Epidermal melanocyte (primary cell): ENCODE measurements at regions not wholly inside any gene's neighbourhood (a gene's known extent, or its start where the extent isn't known, plus 50 kb on each side); places are given as distances from the start of the nearest gene placed in this dataset.
"Not testable (repeated sequence)": the region's sequence is repeated elsewhere in the genome, so short reads cannot be mapped to it uniquely, and the experiment has no call there.

Experiments
- DNase-seq: peaks from one replicate; pipeline ENCODE4 v3.0.0; 2011; ENCODE audit warnings: low spot score; ENCODE audit not compliant: insufficient read length

DNA sequence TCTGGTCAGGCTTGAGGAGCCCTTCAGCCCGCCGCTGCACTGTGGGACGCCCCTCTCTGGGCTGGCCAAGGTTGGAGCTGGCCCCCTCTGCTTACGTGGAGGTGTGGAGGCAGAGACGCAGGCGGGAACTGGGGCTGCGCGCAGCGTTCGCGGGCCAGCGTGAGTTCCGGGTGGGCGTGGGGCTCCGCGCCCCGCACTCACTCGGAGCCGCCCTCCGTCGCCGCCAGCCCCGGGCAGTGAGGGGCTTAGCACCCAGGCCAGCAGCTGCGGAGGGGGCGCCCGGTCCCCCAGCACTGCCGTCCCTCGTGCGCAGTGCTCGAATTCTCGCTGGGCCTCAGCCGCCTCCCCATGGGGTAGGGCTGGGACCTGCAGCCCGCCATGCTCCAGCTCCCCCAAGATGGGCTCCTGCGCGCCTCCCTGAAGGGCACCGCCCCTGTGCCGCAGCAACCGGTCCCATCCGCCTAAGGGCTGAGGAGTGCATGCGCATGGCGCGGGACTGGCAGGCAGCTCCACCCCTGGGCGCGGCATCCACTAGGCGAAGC lies 695.9 kb downstream of the EPHA7 start:
- no peak for DNase-seq

GRCh38 chr6:92719773-92720172 lies 699.6 kb downstream of the EPHA7 start:
- no peak for DNase-seq

DNA sequence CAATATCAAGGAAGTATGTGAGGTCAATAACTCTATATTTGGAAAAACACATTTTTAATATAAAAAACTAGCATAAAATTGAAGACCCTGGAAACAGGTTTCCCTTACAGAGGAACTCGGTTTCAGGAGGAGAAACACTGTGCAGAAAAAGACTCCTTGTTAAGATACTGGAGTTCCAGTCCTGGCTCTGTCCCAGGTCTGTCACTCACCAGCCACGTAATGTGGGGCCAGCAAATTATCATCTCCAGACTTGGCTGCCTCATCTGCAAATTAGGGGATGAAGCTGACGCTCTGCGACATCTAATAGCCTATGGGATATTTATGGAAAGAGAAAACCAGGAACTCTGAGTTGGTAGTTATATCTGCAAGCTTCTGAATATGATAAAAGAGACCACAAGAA lies 702.7 kb downstream of the EPHA7 start:
- DNase-seq = no peak

DNA sequence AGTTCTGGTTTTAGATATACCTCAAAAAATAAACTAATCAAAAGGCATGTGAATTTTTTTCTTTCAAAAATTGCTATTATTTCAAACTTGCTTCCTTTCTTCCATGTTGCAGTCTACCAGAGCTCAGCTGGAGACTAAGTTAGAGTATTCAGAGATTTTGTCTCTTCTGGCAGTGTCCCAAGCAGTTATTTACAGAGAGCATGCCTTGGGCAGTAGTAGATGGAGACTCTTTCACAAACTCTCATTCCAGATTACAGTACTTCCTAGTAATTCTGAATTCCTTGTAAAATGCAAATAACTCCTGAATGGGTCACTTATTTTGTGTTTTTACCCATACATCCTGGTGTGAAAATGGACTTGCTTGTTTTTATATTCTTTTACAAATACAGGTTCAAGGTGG lies 703.4 kb downstream of the EPHA7 start:
- no peak for DNase-seq

DNA sequence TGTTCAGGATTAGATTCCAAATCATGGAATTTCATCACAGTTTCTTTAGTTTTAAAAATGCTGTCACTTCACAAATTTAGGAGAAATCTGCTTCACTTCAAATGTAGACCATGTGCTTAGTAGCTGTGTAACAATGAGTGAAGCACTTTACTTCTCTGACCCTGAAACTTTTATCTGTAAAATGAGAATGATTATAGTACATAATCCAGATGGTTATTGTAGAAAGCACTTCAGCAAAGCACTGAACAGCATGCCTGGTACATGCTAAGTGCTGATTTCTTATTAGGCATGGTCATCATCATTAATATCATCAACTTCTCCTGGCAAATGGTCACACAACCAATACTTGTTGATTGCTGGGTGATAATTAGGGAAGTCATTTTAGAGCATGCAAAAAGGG lies 705.0 kb downstream of the EPHA7 start:
- no peak for DNase-seq

DNA sequence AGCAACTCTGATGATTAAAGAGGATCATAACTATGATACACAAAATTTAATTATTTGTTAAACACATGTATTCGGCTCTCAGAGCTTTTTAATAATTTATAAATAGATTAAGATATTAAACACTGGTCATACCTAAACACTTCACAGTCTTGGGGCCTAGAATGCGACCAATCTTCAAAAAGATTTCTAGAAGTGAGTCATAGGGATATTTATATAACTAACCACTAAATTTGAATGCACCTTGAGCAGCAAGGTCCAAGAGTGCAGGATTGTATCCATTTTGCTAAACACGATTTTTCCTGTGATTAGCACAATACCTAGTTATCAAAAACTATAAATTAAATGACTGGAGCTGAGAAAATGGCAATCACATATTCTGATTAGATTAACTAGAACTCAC lies 709.3 kb downstream of the EPHA7 start:
- no peak for DNase-seq

DNA sequence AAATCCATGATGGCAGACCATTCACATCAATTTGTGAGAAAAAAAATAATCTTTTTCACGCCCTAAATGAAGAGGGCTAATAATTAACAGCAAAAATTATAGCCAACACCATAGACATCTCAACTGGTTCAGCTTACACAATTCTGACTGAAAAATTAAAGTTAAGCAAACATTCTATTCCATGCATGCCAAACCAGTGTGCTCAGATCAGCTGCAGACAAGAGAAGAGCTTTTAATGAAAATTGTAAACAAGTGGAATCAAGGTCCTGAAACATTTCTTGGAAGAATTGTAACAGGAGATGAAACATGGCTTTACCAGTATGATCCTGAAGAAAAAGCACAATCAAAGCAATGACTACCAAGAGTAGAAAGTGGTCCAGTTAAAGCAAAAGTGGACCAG lies 710.4 kb downstream of the EPHA7 start:
- DNase-seq = no peak

DNA sequence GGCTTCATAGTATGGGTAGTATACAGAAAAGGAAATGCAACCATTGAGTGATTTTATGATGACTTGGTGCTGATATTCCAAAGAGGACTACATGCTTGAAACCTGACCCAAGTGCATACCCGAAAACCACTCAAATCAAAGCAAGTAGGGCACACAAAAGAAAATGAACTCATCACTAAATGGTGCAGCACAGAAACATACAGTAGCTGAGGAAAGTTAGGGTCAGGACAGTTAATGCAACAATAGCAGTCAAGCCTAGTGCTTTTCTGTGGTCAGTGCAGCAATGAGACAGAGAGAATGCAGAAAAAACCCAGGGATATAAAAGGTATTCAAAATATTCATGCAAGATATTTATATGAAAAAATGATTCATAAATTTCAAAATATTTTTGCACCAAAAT lies 711.1 kb downstream of the EPHA7 start:
- no peak for DNase-seq

- no peak for DNase-seq
Measured at GRCh38 chr6:92706976-92707375, 712.4 kb downstream of the EPHA7 start.

GRCh38 chr6:92701425-92702096 lies 717.8 kb downstream of the EPHA7 start:
- DNase-seq = no peak

- no peak for DNase-seq
Measured at GRCh38 chr6:92700411-92700810, 718.9 kb downstream of the EPHA7 start.

- no peak for DNase-seq
Measured at GRCh38 chr6:92690997-92691599, 728.3 kb downstream of the EPHA7 start.

GRCh38 chr6:92688342-92688741 lies 731.0 kb downstream of the EPHA7 start:
- no peak for DNase-seq

DNA sequence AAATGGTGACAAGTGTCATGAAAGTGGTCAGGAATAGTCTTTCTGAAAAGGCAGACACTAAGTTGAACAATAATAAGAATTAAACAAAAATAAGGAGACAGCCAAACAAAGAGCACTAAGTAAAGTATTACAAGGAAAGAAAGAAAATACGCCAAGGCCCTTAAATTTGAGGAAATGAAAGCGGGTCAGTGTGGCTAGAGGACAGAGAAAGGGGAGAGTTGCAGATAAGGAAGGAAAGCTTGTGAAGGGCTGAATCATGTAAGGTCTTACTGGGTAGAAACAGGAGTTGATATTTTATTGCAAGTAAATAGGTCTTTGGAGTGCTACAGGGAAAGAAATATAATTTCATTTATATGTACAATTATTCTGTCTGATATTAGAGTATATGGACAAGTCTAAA lies 732.1 kb downstream of the EPHA7 start:
- no peak for DNase-seq

DNA sequence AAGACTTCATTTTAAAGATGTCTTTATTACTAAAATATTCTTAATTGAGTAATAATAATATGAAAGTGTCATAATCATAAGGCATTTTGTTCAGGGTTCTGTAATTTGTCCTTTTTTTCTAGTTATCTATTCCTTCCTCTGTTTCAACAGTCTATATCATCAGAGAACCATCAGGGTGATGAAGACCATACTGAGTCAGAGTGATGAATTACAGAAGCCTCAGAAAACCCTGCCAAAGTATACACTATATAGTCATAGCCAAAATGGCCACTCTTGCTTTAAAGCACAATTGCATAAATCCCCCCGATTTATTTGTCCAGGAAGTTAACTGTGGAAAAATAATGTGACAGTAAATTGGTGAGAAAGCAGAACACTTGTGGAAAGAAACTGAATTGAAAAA lies 735.0 kb downstream of the EPHA7 start:
- no peak for DNase-seq

- no peak for DNase-seq
Measured at GRCh38 chr6:92683748-92684147, 735.6 kb downstream of the EPHA7 start.

DNA sequence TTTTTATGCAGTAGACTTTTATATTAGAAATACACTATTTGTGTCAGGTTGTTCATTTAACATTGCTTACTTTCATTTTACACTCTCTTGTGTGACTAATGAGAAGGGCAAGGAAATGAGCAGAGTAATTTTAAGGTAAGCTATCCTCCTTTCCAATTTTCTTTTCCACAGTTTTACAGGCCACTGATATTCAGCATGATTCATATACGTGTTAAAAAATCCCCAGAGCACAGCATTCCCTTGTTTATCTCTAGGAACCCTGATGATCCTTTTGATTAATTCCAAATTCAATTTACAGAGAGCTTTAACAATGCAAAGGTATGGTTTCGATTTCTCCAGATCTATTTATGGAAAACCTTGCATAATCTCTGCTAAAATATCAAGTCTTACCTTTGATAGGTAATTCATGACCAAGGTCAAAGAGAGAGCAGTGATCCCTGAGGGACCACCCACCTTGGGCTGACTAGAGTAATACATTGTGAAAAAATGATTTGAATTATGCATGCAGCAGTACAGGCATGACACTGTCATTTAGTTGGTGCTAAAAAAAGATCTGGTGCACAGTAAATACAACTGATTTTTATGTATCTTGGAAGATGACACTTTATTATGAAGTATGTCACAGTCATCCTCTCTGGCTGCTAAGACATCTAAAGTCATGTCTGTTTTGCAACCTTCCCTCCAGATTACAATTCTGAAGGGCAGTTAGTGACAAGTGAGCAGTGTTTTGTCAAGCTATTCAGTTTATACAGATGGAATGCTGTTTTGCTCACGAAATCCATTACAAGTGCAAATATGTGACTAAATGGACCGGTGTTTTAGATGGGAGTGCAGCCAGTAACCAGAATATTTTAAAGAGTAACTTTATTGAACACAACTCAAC lies 736.6 kb downstream of the EPHA7 start:
- no peak for DNase-seq

GRCh38 chr6:92681401-92681800 lies 738.0 kb downstream of the EPHA7 start:
- no peak for DNase-seq

DNA sequence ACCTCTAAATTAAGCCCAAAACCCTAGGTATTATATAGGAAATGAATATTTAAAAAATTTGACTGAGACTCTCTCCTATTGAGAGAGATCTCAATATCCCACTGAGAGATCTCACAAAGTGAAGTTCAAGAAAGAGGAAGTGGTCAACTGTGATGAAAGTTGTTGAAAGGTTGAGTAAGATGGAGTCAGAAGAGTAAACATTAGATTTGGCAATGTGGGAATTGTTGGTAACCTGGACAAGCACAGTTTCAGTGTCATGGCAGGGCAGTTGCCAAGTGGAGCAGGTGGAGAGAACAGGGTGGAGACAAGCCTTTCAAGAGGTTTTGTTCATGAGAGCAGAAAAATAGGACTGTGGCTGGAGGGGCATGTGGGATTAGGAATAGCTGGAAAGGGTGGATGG lies 747.9 kb downstream of the EPHA7 start:
- not testable (repeated sequence) for DNase-seq

GRCh38 chr6:92667843-92668242 lies 751.5 kb downstream of the EPHA7 start:
- no peak for DNase-seq

DNA sequence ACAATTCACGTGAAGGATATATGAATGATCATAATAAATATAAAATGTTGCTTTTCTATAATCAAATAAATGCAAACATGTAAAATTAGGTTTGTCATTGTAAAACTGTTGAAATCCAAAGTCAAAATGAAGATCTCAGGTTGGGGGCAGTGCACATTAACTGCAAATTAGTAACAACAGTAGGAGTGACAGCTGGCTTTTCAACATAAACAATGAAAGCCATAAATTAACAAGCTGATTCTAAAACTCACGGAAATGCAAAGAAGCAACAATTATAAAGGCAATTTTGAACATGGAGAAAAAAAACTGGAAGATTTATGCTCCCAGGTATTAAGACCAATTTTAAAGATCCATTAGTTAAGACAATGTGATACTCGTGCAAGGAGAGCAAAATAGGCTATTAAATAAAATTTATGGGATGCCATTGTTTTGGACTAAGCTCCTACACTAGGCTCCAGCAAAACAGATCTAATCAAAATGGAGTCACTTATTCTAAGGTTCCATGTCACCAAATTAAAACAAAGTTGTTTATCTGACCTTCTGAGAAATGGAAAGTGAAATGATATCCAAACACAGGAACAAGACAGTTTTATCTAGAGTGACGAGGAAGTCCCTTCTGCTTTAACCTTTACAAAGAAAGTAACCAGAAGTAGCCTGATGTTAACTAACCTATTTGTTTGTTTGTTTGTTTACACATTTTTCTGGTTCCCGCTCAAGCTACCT lies 770.8 kb downstream of the EPHA7 start:
- no peak for DNase-seq

DNA sequence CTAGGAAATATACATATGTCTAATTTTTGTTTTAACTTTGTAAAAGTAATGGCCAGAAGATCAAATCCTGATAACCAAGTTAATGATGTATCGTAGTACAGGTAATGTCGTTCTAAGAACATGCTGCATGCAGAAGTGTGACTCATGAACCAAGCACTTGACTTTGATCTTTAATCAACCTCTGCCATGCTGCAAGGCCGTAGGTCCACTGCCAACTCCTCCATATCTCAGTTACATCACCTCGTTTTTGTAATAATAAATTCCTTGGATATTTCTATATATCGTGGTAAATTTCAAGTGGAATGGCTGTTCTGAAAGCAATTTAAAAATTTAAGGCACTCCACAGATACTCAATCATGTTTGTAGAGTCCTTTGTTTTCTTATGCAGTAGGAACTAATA lies 771.7 kb downstream of the EPHA7 start:
- no peak for DNase-seq
